Caco-2 (cell line): ENCODE measurements at regions not wholly inside any gene's neighbourhood (a gene's known extent, or its start where the extent isn't known, plus 50 kb on each side); places are given as distances from the start of the nearest gene placed in this dataset.
"Not testable (repeated sequence)": the region's sequence is repeated elsewhere in the genome, so short reads cannot be mapped to it uniquely, and the experiment has no call there.

Experiments
- BruUV-seq: library from RNA; stranded (reverse); fragments of 400-500 nt; replicated peaks from 2 replicates; lab custom pipeline; 2021; lab: Mats Ljungman, UMichigan
- CTCF ChIA-PET: fragments of 300-600 bp; sonication (Branson Sonifier 250); formaldehyde crosslinking; loops from one replicate; lab custom pipeline; 2022; ENCODE audit warnings: antibody characterized with exemption; lab: Charles Lee
- POLR2A ChIA-PET: fragments of 300-600 bp; sonication (Branson Sonifier 250); formaldehyde crosslinking; loops from one replicate; lab custom pipeline; 2022; ENCODE audit warnings: antibody characterized with exemption; lab: Charles Lee
- DNase-seq, 2 experiments: peaks; one replicate each; pipeline versions ENCODE4 v3.0.0 to v3.0.0-alpha.2; 2020 to 2022
- H3K27me3 ChIP-seq: replicated peaks from 2 replicates; pipeline ENCODE4 v1.6.0; 2011; ENCODE audit warnings: low read length; ENCODE audit not compliant: control insufficient read depth, insufficient read depth
- H3K36me3 ChIP-seq: 2 replicates; pipeline ENCODE4 v1.5.1; 2011; ENCODE audit warnings: low read length; ENCODE audit not compliant: control insufficient read depth, insufficient read depth
- H3K4me1 ChIP-seq: fragments of 250-450 bp; sonication (Bioruptor Pico); 2 replicates; pipeline ENCODE4 v1.5.1; 2020; ENCODE audit warnings: mild to moderate bottlenecking
- H3K4me3 ChIP-seq: 2 replicates; pipeline ENCODE4 v1.5.1; 2011; ENCODE audit warnings: low read depth, mild to moderate bottlenecking, control low read depth, low read length
- H3K9me3 ChIP-seq: fragments of 250-450 bp; sonication (Bioruptor Pico); 2 replicates; pipeline ENCODE4 v1.5.1; 2020; ENCODE audit warnings: mild to moderate bottlenecking, moderate library complexity
- H3K27ac Mint-ChIP-seq: one replicate; pipeline ENCODE4 v1.8.0; 2022; ENCODE audit warnings: mixed read lengths; ENCODE audit not compliant: unreplicated experiment
- H3K27me3 Mint-ChIP-seq: one replicate; pipeline ENCODE4 v1.8.0; 2022; ENCODE audit warnings: mixed read lengths; ENCODE audit not compliant: insufficient read depth, unreplicated experiment
- H3K36me3 Mint-ChIP-seq: one replicate; pipeline ENCODE4 v1.8.0; 2022; ENCODE audit warnings: mild to moderate bottlenecking, mixed read lengths; ENCODE audit not compliant: insufficient read depth, unreplicated experiment
- H3K4me1 Mint-ChIP-seq: one replicate; pipeline ENCODE4 v1.8.0; 2022; ENCODE audit warnings: low read depth, mixed read lengths; ENCODE audit not compliant: unreplicated experiment
- H3K4me3 Mint-ChIP-seq: one replicate; pipeline ENCODE4 v1.8.0; 2022; ENCODE audit warnings: mild to moderate bottlenecking, moderate library complexity, mixed read lengths; ENCODE audit not compliant: unreplicated experiment
- H3K9me3 Mint-ChIP-seq: one replicate; pipeline ENCODE4 v1.8.0; 2022; ENCODE audit warnings: mixed read lengths; ENCODE audit not compliant: unreplicated experiment
- intact Hi-C: fragments of 100-400 bp; cut with micrococcal nuclease; formaldehyde crosslinking; loops from one replicate; pipeline ENCODE4 v1.10.0; 2022; ENCODE audit not compliant: unreplicated experiment

DNA sequence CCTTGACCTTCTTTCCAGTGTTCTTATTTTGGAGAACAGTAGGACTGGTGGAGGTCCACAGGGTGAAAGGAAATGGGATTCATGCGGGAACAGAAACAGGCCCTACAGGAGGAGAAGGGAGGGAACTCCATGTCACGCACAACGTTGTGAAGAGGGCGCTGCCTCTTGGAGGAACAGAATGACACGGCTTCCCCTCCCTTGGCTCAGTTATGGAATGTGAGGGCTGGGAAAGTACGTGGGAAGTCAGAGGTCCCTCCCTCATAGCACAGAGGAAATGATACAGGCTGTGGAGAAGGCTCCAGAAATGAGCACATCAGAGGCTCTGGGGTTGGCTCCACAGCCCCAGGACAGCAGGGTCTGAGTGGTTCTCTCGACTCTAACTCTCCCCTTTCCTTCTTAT is 49.9 kb upstream of the PROP1 start:
- POLR2A ChIA-PET, intact Hi-C loops, H3K27me3 Mint-ChIP-seq, H3K36me3 Mint-ChIP-seq, H3K4me1 Mint-ChIP-seq, H3K4me3 ChIP-seq, DNase-seq, H3K4me3 Mint-ChIP-seq, H3K27ac Mint-ChIP-seq, H3K27me3 ChIP-seq, BruUV-seq, H3K9me3 ChIP-seq, CTCF ChIA-PET, H3K4me1 ChIP-seq, H3K36me3 ChIP-seq, H3K9me3 Mint-ChIP-seq: not testable (repeated sequence)
